ENCODE measurements at regions not wholly inside any gene's neighbourhood (a gene's known extent, or its start where the extent isn't known, plus 50 kb on each side); places are given as distances from the start of the nearest gene placed in this dataset.

DNA sequence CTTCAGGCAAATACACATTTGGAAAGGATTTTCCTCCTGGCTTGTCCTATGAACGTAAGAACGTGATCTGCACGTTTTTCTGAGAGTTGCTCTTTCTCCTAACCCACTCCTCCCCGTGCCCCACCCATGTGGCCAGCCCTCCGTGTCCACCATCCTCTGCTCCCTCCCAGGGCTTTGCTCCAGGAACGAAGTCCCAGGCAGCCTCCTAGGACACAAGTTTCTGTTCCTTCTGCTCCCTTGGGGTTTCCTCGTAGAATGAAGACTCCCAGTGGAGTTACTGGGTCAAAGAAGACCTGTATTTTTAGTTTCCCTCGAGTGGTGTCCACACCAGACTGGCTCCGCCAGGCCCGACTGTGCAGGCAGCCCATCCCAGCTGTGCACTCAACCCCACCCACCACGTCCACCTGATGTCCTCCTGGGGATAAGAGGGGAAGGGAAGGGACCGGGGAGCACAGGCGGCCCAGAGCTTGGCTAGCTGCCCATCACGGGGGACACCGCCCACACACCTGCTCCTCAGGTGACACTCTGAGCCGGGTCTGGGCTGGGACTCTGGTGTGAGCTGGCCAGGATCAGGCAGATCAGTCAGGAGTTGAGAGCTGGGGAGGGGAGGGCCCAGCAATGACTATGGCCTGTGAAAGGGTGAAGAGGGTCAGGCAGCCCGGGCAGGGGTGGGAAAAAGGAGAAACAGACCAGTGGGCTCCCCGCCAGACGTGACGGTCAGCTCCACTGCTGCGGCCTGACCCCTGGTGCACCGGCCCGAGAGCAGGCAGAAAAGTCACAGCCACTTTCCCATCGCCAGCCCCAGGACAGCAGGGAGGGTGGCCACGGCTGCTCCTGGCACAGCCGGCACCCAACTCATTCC is 54.3 kb upstream of the PPP2R2D start:
- no peak for DNase-seq

GRCh38 chr10:131847241-131847783 is 53.5 kb upstream of the PPP2R2D start:
- no peak for DNase-seq

DNA sequence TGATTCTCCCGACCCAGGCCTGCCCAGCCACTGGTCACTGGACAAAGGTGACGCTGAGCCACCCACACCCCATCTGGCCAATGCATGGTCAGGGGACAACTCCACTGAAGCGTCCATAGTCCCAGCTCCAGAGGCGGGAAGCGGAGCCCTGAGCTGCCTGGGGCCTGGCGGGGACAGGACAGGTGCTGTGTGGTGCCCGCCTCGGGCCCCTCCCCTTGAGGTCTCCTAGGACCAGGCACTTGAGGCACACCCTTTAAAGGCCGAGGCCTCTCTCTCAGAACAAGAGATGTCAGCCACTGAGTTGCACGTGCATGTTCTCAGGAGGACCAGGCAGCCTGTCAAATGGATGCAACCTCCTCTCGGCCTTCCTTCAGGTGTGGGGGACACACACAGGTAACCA is 52.5 kb upstream of the PPP2R2D start:
- DNase-seq, result no peak

DNA sequence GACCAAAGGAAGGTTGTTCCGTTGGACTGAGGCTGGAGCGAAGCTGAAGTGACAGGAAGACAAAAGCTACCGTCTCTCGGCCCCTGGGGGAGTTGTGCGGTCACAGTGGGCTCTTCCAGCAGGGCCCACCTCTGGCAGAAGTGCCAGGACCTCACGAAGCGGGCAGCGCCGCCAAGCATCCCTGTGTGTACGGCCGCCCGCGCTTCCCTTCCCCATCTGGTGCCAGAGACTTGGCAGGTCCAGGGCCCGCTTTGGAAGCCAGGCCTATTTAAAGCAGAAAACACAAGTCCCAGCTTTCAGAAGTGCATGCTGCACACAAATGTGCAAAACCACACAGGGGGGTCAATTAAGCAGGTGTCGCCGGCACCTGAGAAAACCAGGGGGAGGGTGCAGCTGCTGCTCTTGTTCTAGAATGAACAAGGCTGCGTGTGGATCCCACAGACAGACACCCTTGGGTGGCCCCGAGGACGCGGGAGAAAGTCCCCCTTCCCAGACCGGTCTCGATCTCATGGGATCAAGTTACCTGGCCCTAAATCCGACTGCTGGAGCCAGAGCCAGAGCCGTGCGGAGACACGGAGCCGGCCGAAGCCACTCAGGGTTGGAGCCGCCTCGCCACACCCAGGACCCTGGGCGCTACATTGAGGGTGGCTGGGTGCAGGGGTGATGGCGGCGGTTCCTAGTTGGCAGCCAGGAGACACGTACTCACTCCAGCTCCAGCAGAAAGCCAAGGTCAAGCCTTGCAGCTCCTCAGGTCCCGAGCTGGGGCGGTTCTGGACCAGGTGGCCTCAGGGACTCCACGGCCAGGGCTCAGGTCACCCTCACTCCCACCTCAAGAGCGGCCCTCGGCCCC is 51.8 kb upstream of the PPP2R2D start:
- no peak for DNase-seq

DNA sequence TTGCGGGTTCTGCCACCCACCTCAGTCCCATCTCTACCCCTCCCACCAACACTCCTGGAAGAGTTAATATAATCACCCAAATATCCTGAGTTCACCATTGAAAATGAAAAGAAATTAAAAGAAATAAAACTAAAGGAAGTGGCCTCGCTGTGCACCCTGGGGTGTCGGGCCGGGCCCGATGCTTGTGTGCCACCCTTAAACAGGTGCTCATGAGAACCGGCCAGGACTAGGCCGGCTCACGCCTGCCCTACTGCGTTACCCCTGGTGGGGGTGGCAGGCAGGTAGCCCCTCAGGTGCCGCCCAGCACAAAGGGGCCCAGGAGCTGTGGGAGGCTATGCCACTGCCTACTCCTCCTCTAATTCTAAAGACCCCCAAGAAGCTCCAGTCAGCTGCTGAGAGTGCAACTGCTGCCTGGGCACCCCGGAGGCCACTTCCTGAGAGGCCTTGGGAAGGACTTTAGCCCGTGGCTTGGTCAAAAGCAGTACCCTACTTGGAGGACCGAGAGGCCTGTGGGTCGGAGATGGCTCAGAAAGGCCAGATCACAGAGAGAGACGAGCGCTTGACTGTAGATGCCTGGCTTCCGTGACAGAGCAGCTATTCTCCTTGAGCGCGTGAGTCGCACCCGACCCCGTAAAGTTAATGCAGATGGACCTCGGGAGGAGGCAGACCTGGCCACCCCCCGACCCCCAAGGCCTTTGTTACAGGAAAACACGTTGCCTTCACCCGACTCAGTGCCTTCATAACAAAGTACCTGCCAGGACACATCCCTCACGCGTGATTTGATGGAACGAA is 51.0 kb upstream of the PPP2R2D start:
- no peak for DNase-seq

DNA sequence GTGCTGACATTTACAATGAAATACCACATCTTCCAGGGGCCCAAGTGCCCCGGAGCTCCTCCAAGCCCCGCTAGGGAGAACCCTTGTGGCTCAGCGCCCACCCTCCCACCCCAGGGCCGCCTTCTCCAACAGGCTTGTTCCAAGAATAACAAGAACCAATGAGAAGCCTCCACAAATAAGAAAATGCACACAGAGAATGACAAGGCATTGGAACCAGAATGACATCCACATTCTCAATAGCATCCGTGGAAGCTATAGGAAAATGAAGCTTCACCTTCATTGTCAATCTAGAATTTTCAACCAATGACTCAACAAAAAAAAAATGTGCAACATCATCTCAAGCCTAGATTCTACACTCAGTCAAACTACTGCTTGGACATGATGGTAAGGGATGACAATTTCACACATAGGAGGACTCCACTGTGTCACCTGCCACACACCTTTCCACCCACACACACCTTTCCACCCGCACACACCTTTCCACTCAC is 50.4 kb upstream of the PPP2R2D start:
- no peak for DNase-seq
